ENCODE measurements at regions not wholly inside any gene's neighbourhood (a gene's known extent, or its start where the extent isn't known, plus 50 kb on each side); places are given as distances from the start of the nearest gene placed in this dataset.

GRCh38 chr13:29681864-29682263, 86.4 kb upstream of the SLC7A1 start:
- TF ChIP-seq CTCF (IDR thresholded peaks at IDR 0.05): no peak
- intact Hi-C loops (cut with DNase I, micrococcal nuclease): no loop called here
- Histone ChIP-seq H3K36me3 (ENCODE audit: low read depth) (no peaks in the 10 kb centered on the region), H3K4me1 (ENCODE audit: low read depth) (no peaks in the 10 kb centered on the region), H3K4me3 (no peak overlapping the region), H3K9me3 (no peaks in the 10 kb centered on the region)
- ATAC-seq (no peak), DNase-seq (no peak)

- no peak for TF ChIP-seq CTCF (IDR thresholded peaks at IDR 0.05)
- intact Hi-C loops (cut with DNase I, micrococcal nuclease): no loop called here
- no peak overlapping the region for H3K4me3 ChIP-seq
- DNase-seq (peak in 2 of 3 donors; percentile 23 to 35), ATAC-seq (peak; percentile 57)
- no peaks in the 10 kb centered on the region for H3K9me3 ChIP-seq
- no peaks in the 10 kb centered on the region for H3K4me1 ChIP-seq (ENCODE audit: low read depth)
- H3K36me3 ChIP-seq (ENCODE audit: low read depth): no peaks in the 10 kb centered on the region
Measured at GRCh38 chr13:29679396-29680053, 84.0 kb upstream of the SLC7A1 start.

- H3K9me3 ChIP-seq: no peaks in the 10 kb centered on the region
- ATAC-seq: no peak
- intact Hi-C loops (cut with DNase I, micrococcal nuclease): no loop called here
- no peak for DNase-seq
- H3K36me3 ChIP-seq (ENCODE audit: low read depth): no peaks in the 10 kb centered on the region
- TF ChIP-seq CTCF (IDR thresholded peaks at IDR 0.05): no peak
- H3K4me3 ChIP-seq: no peak overlapping the region
- no peaks in the 10 kb centered on the region for H3K4me1 ChIP-seq (ENCODE audit: low read depth)
Measured at GRCh38 chr13:29677627-29678026, 82.1 kb upstream of the SLC7A1 start.

- DNase-seq: peak in 2 of 3 donors; percentile 47 to 48
- peak; percentile 83 for ATAC-seq
Measured at GRCh38 chr13:29676941-29677452, 81.5 kb upstream of the SLC7A1 start.

GRCh38 chr13:29676535-29676934, 81.0 kb upstream of the SLC7A1 start:
- H3K4me1 ChIP-seq (ENCODE audit: low read depth): no peaks in the 10 kb centered on the region
- TF ChIP-seq CTCF (IDR thresholded peaks at IDR 0.05): no peak
- no peak overlapping the region for H3K4me3 ChIP-seq
- H3K9me3 ChIP-seq: no peaks in the 10 kb centered on the region
- ATAC-seq: peak; percentile 85
- no peaks in the 10 kb centered on the region for H3K36me3 ChIP-seq (ENCODE audit: low read depth)
- intact Hi-C loops (cut with DNase I, micrococcal nuclease): no loop called here
- peak in 1 of 3 donors; percentile 6 for DNase-seq

More at GRCh38 chr13:29676941-29677452, 81.5 kb upstream of the SLC7A1 start:
- no peak for TF ChIP-seq CTCF (IDR thresholded peaks at IDR 0.05)
- H3K36me3 ChIP-seq (ENCODE audit: low read depth): no peaks in the 10 kb centered on the region
- H3K9me3 ChIP-seq: no peaks in the 10 kb centered on the region
- intact Hi-C loops (cut with DNase I, micrococcal nuclease): no loop called here
- H3K4me1 ChIP-seq (ENCODE audit: low read depth): no peaks in the 10 kb centered on the region
- no peak overlapping the region for H3K4me3 ChIP-seq
